GM12878 (cell line): ENCODE measurements at regions not wholly inside any gene's neighbourhood (a gene's known extent, or its start where the extent isn't known, plus 50 kb on each side); places are given as distances from the start of the nearest gene placed in this dataset.

Experiments used
- CHD1 ChIP-seq: IDR thresholded peaks from 2 replicates; pipeline ENCODE4 v1.6.1; 2012; ENCODE audit warnings: low read depth, low read length, improper control_type of control experiment
- CREB1 ChIP-seq: IDR thresholded peaks from 2 replicates; pipeline ENCODE4 v1.6.1; 2012; ENCODE audit warnings: low read depth, mild to moderate bottlenecking, inconsistent platforms
- FOXM1 ChIP-seq: IDR thresholded peaks from 2 replicates; pipeline ENCODE4 v1.6.1; 2012; ENCODE audit warnings: low read depth, mild to moderate bottlenecking, inconsistent platforms, low read length, moderate library complexity
- HDGF ChIP-seq: fragments of 450-650 bp; IDR thresholded peaks from 2 replicates; pipeline ENCODE4 v1.6.1; 2016; ENCODE audit warnings: antibody characterized with exemption
- NBN ChIP-seq: fragments of 450-650 bp; IDR thresholded peaks from 2 replicates; pipeline ENCODE4 v1.6.1; 2016
- NFYB ChIP-seq: IDR thresholded peaks from 2 replicates; pipeline ENCODE4 v1.6.1; 2011; ENCODE audit warnings: low read depth, mild to moderate bottlenecking, low read length, improper control_type of control experiment, moderate library complexity; ENCODE audit not compliant: insufficient read depth
- SMC3 ChIP-seq: IDR thresholded peaks from 2 replicates; pipeline ENCODE4 v1.6.1; 2011; ENCODE audit warnings: low read length, improper control_type of control experiment, borderline replicate concordance
- SP1 ChIP-seq: IDR thresholded peaks from one replicate; pipeline ENCODE4 v1.6.1; 2011; ENCODE audit warnings: low read depth, low read length
- YBX1 ChIP-seq: fragments of 450-650 bp; IDR thresholded peaks from 2 replicates; pipeline ENCODE4 v1.6.1; 2016; ENCODE audit warnings: antibody characterized with exemption
- ZNF384 ChIP-seq: IDR thresholded peaks from 2 replicates; pipeline ENCODE4 v1.6.1; 2012; ENCODE audit warnings: low read depth, mild to moderate bottlenecking, low read length, improper control_type of control experiment, borderline replicate concordance
- TF ChIP-seq, protein P1 (sequence below): fragments of 450-650 bp; IDR thresholded peaks from 2 replicates; pipeline ENCODE4 v1.6.1; 2017; ENCODE audit warnings: mild to moderate bottlenecking, moderate library complexity
- TF ChIP-seq, protein P2 (sequence below), 3 experiments: IDR thresholded peaks in 2 of 3; conservative IDR thresholded peaks in 1 of 3; 2 replicates each; pipeline ENCODE4 v1.5.1; 2011; ENCODE audit warnings: low read depth in 3 of 3, low read length in 3 of 3, mild to moderate bottlenecking in 3 of 3, control low read depth in 2 of 3, moderate library complexity in 2 of 3, inconsistent platforms in 1 of 3, mixed read lengths in 1 of 3; ENCODE audit not compliant: control insufficient read depth in 2 of 3, insufficient read depth in 1 of 3; ENCODE audit errors: extremely low read depth in 1 of 3
- TF ChIP-seq, protein P3 (sequence below): fragments of 450-650 bp; formaldehyde crosslinking; IDR thresholded peaks from 2 replicates; pipeline ENCODE4 v1.5.0; 2022; ENCODE audit warnings: mild to moderate bottlenecking, missing genetic modification characterization
- TF ChIP-seq, protein P4 (sequence below): fragments of 450-650 bp; IDR thresholded peaks from 2 replicates; pipeline ENCODE4 v1.6.1; 2017; ENCODE audit warnings: low read depth, mild to moderate bottlenecking, moderate library complexity

DNA sequence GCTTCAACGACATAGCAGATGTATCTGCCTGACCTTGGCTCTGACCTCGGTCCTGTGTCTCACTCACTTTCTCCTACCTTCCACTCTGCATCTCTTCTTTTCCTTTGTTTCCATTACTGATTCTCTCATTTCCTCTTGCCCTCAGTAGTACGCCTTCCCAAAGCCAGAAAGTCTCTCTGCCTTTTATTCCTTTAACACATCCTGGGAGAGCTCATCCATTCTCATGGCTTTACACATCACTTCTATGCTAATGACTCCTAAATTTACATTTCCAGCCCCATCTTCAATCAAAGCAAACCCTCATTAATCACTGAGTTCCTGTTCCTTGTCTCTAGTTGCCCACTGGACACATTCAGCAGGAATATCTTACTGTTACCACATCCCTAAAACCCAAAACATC, 938.6 kb downstream of the NTRK3 start (continued):
- TF ChIP-seq, protein P1, sequence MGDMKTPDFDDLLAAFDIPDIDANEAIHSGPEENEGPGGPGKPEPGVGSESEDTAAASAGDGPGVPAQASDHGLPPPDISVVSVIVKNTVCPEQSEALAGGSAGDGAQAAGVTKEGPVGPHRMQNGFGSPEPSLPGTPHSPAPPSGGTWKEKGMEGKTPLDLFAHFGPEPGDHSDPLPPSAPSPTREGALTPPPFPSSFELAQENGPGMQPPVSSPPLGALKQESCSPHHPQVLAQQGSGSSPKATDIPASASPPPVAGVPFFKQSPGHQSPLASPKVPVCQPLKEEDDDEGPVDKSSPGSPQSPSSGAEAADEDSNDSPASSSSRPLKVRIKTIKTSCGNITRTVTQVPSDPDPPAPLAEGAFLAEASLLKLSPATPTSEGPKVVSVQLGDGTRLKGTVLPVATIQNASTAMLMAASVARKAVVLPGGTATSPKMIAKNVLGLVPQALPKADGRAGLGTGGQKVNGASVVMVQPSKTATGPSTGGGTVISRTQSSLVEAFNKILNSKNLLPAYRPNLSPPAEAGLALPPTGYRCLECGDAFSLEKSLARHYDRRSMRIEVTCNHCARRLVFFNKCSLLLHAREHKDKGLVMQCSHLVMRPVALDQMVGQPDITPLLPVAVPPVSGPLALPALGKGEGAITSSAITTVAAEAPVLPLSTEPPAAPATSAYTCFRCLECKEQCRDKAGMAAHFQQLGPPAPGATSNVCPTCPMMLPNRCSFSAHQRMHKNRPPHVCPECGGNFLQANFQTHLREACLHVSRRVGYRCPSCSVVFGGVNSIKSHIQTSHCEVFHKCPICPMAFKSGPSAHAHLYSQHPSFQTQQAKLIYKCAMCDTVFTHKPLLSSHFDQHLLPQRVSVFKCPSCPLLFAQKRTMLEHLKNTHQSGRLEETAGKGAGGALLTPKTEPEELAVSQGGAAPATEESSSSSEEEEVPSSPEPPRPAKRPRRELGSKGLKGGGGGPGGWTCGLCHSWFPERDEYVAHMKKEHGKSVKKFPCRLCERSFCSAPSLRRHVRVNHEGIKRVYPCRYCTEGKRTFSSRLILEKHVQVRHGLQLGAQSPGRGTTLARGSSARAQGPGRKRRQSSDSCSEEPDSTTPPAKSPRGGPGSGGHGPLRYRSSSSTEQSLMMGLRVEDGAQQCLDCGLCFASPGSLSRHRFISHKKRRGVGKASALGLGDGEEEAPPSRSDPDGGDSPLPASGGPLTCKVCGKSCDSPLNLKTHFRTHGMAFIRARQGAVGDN = no peak
- TF ChIP-seq NBN (no peak), CREB1 (no peak), SMC3 (no peak), SP1 (no peak), FOXM1 (no peak), NFYB (no peak), CHD1 (no peak), YBX1 (no peak), HDGF (no peak), ZNF384 (no peak)
- TF ChIP-seq, protein P2, sequence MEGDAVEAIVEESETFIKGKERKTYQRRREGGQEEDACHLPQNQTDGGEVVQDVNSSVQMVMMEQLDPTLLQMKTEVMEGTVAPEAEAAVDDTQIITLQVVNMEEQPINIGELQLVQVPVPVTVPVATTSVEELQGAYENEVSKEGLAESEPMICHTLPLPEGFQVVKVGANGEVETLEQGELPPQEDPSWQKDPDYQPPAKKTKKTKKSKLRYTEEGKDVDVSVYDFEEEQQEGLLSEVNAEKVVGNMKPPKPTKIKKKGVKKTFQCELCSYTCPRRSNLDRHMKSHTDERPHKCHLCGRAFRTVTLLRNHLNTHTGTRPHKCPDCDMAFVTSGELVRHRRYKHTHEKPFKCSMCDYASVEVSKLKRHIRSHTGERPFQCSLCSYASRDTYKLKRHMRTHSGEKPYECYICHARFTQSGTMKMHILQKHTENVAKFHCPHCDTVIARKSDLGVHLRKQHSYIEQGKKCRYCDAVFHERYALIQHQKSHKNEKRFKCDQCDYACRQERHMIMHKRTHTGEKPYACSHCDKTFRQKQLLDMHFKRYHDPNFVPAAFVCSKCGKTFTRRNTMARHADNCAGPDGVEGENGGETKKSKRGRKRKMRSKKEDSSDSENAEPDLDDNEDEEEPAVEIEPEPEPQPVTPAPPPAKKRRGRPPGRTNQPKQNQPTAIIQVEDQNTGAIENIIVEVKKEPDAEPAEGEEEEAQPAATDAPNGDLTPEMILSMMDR (IDR thresholded peaks at IDR 0.05 in 2 of 3, conservative IDR thresholded peaks at IDR 0.05 in 1 of 3; ENCODE audit: control insufficient read depth in 2 of 3, extremely low read depth in 1 of 3, insufficient read depth in 1 of 3, low read depth in 3 of 3, low read length in 3 of 3) = no peak
- TF ChIP-seq, protein P3, sequence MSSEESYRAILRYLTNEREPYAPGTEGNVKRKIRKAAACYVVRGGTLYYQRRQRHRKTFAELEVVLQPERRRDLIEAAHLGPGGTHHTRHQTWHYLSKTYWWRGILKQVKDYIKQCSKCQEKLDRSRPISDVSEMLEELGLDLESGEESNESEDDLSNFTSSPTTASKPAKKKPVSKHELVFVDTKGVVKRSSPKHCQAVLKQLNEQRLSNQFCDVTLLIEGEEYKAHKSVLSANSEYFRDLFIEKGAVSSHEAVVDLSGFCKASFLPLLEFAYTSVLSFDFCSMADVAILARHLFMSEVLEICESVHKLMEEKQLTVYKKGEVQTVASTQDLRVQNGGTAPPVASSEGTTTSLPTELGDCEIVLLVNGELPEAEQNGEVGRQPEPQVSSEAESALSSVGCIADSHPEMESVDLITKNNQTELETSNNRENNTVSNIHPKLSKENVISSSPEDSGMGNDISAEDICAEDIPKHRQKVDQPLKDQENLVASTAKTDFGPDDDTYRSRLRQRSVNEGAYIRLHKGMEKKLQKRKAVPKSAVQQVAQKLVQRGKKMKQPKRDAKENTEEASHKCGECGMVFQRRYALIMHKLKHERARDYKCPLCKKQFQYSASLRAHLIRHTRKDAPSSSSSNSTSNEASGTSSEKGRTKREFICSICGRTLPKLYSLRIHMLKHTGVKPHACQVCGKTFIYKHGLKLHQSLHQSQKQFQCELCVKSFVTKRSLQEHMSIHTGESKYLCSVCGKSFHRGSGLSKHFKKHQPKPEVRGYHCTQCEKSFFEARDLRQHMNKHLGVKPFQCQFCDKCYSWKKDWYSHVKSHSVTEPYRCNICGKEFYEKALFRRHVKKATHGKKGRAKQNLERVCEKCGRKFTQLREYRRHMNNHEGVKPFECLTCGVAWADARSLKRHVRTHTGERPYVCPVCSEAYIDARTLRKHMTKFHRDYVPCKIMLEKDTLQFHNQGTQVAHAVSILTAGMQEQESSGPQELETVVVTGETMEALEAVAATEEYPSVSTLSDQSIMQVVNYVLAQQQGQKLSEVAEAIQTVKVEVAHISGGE = no peak
- TF ChIP-seq, protein P4, sequence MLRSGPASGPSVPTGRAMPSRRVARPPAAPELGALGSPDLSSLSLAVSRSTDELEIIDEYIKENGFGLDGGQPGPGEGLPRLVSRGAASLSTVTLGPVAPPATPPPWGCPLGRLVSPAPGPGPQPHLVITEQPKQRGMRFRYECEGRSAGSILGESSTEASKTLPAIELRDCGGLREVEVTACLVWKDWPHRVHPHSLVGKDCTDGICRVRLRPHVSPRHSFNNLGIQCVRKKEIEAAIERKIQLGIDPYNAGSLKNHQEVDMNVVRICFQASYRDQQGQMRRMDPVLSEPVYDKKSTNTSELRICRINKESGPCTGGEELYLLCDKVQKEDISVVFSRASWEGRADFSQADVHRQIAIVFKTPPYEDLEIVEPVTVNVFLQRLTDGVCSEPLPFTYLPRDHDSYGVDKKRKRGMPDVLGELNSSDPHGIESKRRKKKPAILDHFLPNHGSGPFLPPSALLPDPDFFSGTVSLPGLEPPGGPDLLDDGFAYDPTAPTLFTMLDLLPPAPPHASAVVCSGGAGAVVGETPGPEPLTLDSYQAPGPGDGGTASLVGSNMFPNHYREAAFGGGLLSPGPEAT = no peak
